ENCODE measurements at regions not wholly inside any gene's neighbourhood (a gene's known extent, or its start where the extent isn't known, plus 50 kb on each side); places are given as distances from the start of the nearest gene placed in this dataset.
"Not testable (repeated sequence)": the region's sequence is repeated elsewhere in the genome, so short reads cannot be mapped to it uniquely, and the experiment has no call there.

GRCh38 chr2:95654897-95655296, 63.1 kb downstream of the TRIM43 start:
- in situ Hi-C loops (cut with MboI; ENCODE audit: low pct_unique_long_range_greater_than_20kb, low sequenced_read_pairs); DNase-seq: not testable (repeated sequence)

GRCh38 chr2:95656553-95656952, 64.8 kb downstream of the TRIM43 start:
- in situ Hi-C loops (cut with MboI; ENCODE audit: low pct_unique_long_range_greater_than_20kb, low sequenced_read_pairs); DNase-seq: not testable (repeated sequence)

- in situ Hi-C loops (cut with MboI; ENCODE audit: low pct_unique_long_range_greater_than_20kb, low sequenced_read_pairs); DNase-seq: not testable (repeated sequence)
Observed at GRCh38 chr2:95657937-95658336, 66.1 kb downstream of the TRIM43 start.

GRCh38 chr2:95660766-95661562, 69.2 kb downstream of the TRIM43 start:
- in situ Hi-C loops (cut with MboI; ENCODE audit: low pct_unique_long_range_greater_than_20kb, low sequenced_read_pairs); DNase-seq: not testable (repeated sequence)

GRCh38 chr2:95663471-95664441, 72.0 kb downstream of the TRIM43 start:
- peak; percentile 43 for DNase-seq
- in situ Hi-C loops (cut with MboI; ENCODE audit: low pct_unique_long_range_greater_than_20kb, low sequenced_read_pairs), result not testable (repeated sequence)

GRCh38 chr2:95666636-95667035, 74.8 kb downstream of the TRIM43 start:
- in situ Hi-C loops (cut with MboI; ENCODE audit: low pct_unique_long_range_greater_than_20kb, low sequenced_read_pairs), result not testable (repeated sequence)

GRCh38 chr2:95667480-95667879, 75.7 kb downstream of the TRIM43 start:
- in situ Hi-C loops (cut with MboI; ENCODE audit: low pct_unique_long_range_greater_than_20kb, low sequenced_read_pairs), result no loop called here
- no peak for DNase-seq

More at GRCh38 chr2:95666636-95667035, 74.8 kb downstream of the TRIM43 start:
- DNase-seq, result not testable (repeated sequence)

- DNase-seq; in situ Hi-C loops (cut with MboI; ENCODE audit: low pct_unique_long_range_greater_than_20kb, low sequenced_read_pairs): not testable (repeated sequence)
Observed at GRCh38 chr2:95668934-95669333, 77.1 kb downstream of the TRIM43 start.

GRCh38 chr2:95669441-95669991, 77.7 kb downstream of the TRIM43 start:
- peak; percentile 26 for DNase-seq
- in situ Hi-C loops (cut with MboI; ENCODE audit: low pct_unique_long_range_greater_than_20kb, low sequenced_read_pairs), result no loop called here

- no peak for DNase-seq
- in situ Hi-C loops (cut with MboI; ENCODE audit: low pct_unique_long_range_greater_than_20kb, low sequenced_read_pairs), result no loop called here
Observed at GRCh38 chr2:95670167-95670566, 78.4 kb downstream of the TRIM43 start.

- DNase-seq, result no peak
- in situ Hi-C loops (cut with MboI; ENCODE audit: low pct_unique_long_range_greater_than_20kb, low sequenced_read_pairs), result no loop called here
Observed at GRCh38 chr2:95670686-95671085, 78.9 kb downstream of the TRIM43 start.

- DNase-seq; in situ Hi-C loops (cut with MboI; ENCODE audit: low pct_unique_long_range_greater_than_20kb, low sequenced_read_pairs): not testable (repeated sequence)
Observed at GRCh38 chr2:95671171-95671570, 79.4 kb downstream of the TRIM43 start.

- in situ Hi-C loops (cut with MboI; ENCODE audit: low pct_unique_long_range_greater_than_20kb, low sequenced_read_pairs); DNase-seq: not testable (repeated sequence)
Observed at GRCh38 chr2:95671992-95672391, 80.2 kb downstream of the TRIM43 start.

- in situ Hi-C loops (cut with MboI; ENCODE audit: low pct_unique_long_range_greater_than_20kb, low sequenced_read_pairs); DNase-seq: not testable (repeated sequence)
Observed at GRCh38 chr2:95672500-95672899, 80.7 kb downstream of the TRIM43 start.

- no peak for DNase-seq
- in situ Hi-C loops (cut with MboI; ENCODE audit: low pct_unique_long_range_greater_than_20kb, low sequenced_read_pairs), result no loop called here
Observed at GRCh38 chr2:95674186-95674585, 82.4 kb downstream of the TRIM43 start.

GRCh38 chr2:95676573-95676972, 84.8 kb downstream of the TRIM43 start:
- in situ Hi-C loops (cut with MboI; ENCODE audit: low pct_unique_long_range_greater_than_20kb, low sequenced_read_pairs); DNase-seq: not testable (repeated sequence)

- in situ Hi-C loops (cut with MboI; ENCODE audit: low pct_unique_long_range_greater_than_20kb, low sequenced_read_pairs), result no loop called here
Observed at GRCh38 chr2:95677346-95677745, 85.5 kb downstream of the TRIM43 start.

GRCh38 chr2:95677833-95678232, 86.0 kb downstream of the TRIM43 start:
- DNase-seq; in situ Hi-C loops (cut with MboI; ENCODE audit: low pct_unique_long_range_greater_than_20kb, low sequenced_read_pairs): not testable (repeated sequence)

More at GRCh38 chr2:95677346-95677745, 85.5 kb downstream of the TRIM43 start:
- no peak for DNase-seq

GRCh38 chr2:95681158-95681557, 89.4 kb downstream of the TRIM43 start:
- DNase-seq; in situ Hi-C loops (cut with MboI; ENCODE audit: low pct_unique_long_range_greater_than_20kb, low sequenced_read_pairs): not testable (repeated sequence)

All from KBM-7 (cell line).